Medulla oblongata (tissue), 1 donor: ENCODE measurements at regions not wholly inside any gene's neighbourhood (a gene's known extent, or its start where the extent isn't known, plus 50 kb on each side); places are given as distances from the start of the nearest gene placed in this dataset.
A peak's percentile ranks its signal among the peaks of the same experiment; 100 is the strongest.

Source experiments
- DNase-seq: peaks from one replicate; pipeline ENCODE4 v3.0.0-alpha.2; 2015; ENCODE audit errors: extremely low spot score

GRCh38 chr5:124064956-124065355 lies 553.0 kb downstream of the CSNK1G3 start:
- DNase-seq = no peak

GRCh38 chr5:124061663-124062062 lies 549.7 kb downstream of the CSNK1G3 start:
- DNase-seq = no peak

- peak; percentile 38 for DNase-seq
These were observed 549.1 kb downstream of the CSNK1G3 start for GRCh38 chr5:124061068-124061430.

GRCh38 chr5:124060413-124061067 lies 548.6 kb downstream of the CSNK1G3 start:
- DNase-seq = no peak

GRCh38 chr5:124060011-124060410 lies 548.0 kb downstream of the CSNK1G3 start:
- no peak for DNase-seq

- no peak for DNase-seq
These were observed 547.2 kb downstream of the CSNK1G3 start for GRCh38 chr5:124059200-124059599.

- DNase-seq = peak; percentile 82
These were observed 545.8 kb downstream of the CSNK1G3 start for GRCh38 chr5:124057724-124058231.

- peak; percentile 69 for DNase-seq
These were observed 545.2 kb downstream of the CSNK1G3 start for GRCh38 chr5:124056991-124057723.

- peak; percentile 23 for DNase-seq
These were observed 544.5 kb downstream of the CSNK1G3 start for GRCh38 chr5:124056326-124056990.

- no peak for DNase-seq
These were observed 543.8 kb downstream of the CSNK1G3 start for GRCh38 chr5:124055751-124056150.

- DNase-seq = no peak
These were observed 542.6 kb downstream of the CSNK1G3 start for GRCh38 chr5:124054564-124054963.

GRCh38 chr5:124053340-124053739 lies 541.4 kb downstream of the CSNK1G3 start:
- no peak for DNase-seq

GRCh38 chr5:124052201-124052600 lies 540.2 kb downstream of the CSNK1G3 start:
- no peak for DNase-seq

GRCh38 chr5:124050120-124050770 lies 538.3 kb downstream of the CSNK1G3 start:
- no peak for DNase-seq

GRCh38 chr5:124045412-124045811 lies 533.4 kb downstream of the CSNK1G3 start:
- DNase-seq = no peak

- DNase-seq = no peak
These were observed 532.6 kb downstream of the CSNK1G3 start for GRCh38 chr5:124044613-124045012.

GRCh38 chr5:124043456-124043855 lies 531.5 kb downstream of the CSNK1G3 start:
- no peak for DNase-seq

- peak; percentile 81 for DNase-seq
These were observed 528.8 kb downstream of the CSNK1G3 start for GRCh38 chr5:124040799-124041198.

GRCh38 chr5:124039410-124039809 lies 527.4 kb downstream of the CSNK1G3 start:
- no peak for DNase-seq

GRCh38 chr5:124036786-124037185 lies 524.8 kb downstream of the CSNK1G3 start:
- DNase-seq = no peak

- peak; percentile 32 for DNase-seq
These were observed 523.0 kb downstream of the CSNK1G3 start for GRCh38 chr5:124034963-124035362.

GRCh38 chr5:124034083-124034700 lies 522.2 kb downstream of the CSNK1G3 start:
- DNase-seq = peak; percentile 54
